ENCODE measurements at regions not wholly inside any gene's neighbourhood (a gene's known extent, or its start where the extent isn't known, plus 50 kb on each side); places are given as distances from the start of the nearest gene placed in this dataset.

DNA sequence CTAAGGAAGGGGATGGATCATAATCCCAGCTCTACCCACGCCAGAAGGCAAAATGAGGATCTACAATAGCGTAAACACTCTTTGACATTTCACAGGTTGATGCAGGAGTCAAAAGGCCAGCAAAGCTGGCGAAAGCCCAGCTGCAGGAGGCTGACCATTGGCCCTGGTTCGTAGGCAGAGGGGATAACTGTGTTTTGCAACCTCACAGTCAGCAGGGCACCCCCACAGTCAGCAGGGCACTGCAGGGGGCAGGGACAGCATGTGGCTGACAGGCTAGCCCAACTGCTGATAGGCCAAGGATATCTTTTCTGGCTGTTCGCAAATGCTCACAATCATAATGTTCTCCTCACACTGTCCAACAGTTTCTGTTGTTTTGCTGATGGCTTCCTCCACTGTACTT is 372.7 kb downstream of the BUD13 start:
- Histone ChIP-seq H3K27ac (ENCODE audit: low read depth, low read length) (no peak overlapping the region), H3K36me3 (ENCODE audit: control insufficient read depth in 3 of 3, insufficient read depth in 3 of 3, low read length in 3 of 3) (no peaks in the 10 kb centered on the region), H3K4me3 (ENCODE audit: low read length in 3 of 3) (no peak overlapping the region), H3K9ac (ENCODE audit: low read depth in 1 of 3, low read length in 3 of 3) (no peak overlapping the region), H3K9me3 (ENCODE audit: control insufficient read depth in 3 of 3, low read length in 3 of 3) (no peaks in the 10 kb centered on the region), H3K27me3 (ENCODE audit: control insufficient read depth in 3 of 3, insufficient read depth in 3 of 3, low read length in 3 of 3) (peaks cover 0 to 3% (median 0%) of the 10 kb centered on the region in 3 donors), H3K4me1 (ENCODE audit: control insufficient read depth in 3 of 3, insufficient read depth in 3 of 3, low read length in 3 of 3) (no peaks in the 10 kb centered on the region)

DNA sequence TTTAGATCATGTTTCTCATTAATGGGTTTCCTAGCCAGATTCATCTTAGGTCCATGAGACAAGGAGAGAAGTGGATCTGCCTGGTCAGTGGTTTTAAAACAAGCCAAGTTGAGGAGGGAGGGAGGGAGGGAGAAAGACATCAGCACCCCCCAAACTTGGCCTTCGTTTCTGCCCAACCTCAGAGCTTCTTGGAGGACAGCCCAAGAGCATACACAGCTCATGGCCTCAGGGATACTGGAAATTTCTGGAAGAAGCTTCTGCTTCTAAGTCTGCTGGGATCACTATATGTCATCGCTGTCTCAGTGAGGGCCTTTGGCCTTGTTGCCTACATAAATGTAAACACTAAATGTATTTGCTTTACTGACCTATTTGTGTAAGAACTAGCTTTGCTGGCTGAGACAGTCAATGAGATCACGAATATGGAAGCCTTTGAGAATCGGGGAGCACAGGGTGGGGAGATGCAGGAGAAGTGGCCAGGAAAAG is 375.1 kb downstream of the BUD13 start:
- Histone ChIP-seq H3K9ac (ENCODE audit: low read depth in 1 of 3, low read length in 3 of 3) (no peak overlapping the region), H3K9me3 (ENCODE audit: control insufficient read depth in 3 of 3, low read length in 3 of 3) (peaks cover 0 to 5% (median 4%) of the 10 kb centered on the region in 3 donors)

DNA sequence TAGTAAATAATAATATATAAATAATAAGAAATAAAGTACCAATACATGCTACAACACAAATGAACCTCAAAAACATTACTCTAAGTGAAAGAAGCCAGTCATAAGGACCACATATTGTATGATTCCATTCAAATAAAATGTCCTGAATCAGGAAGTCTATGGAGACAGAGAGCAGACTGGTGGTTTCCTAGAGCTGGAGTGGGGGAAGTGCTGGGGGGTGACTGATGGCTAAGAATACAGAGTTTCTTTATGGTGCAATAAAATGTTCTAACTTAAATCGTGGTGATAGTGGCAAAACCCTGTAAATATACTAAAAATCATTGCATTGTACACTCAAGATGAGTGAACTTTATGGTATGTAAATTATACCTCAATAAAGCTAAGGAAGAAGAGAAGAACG is 376.5 kb downstream of the BUD13 start:
- no peaks in the 10 kb centered on the region for H3K4me1 ChIP-seq (ENCODE audit: control insufficient read depth in 3 of 3, insufficient read depth in 3 of 3, low read length in 3 of 3)
- H3K4me3 ChIP-seq (ENCODE audit: low read length in 3 of 3): no peak overlapping the region
- H3K9me3 ChIP-seq (ENCODE audit: control insufficient read depth in 3 of 3, low read length in 3 of 3): peaks cover 0 to 5% (median 4%) of the 10 kb centered on the region in 3 donors
- H3K9ac ChIP-seq (ENCODE audit: low read depth in 1 of 3, low read length in 3 of 3): no peak overlapping the region
- no peaks in the 10 kb centered on the region for H3K36me3 ChIP-seq (ENCODE audit: control insufficient read depth in 3 of 3, insufficient read depth in 3 of 3, low read length in 3 of 3)
- peaks cover 0 to 7% (median 5%) of the 10 kb centered on the region in 3 donors for H3K27me3 ChIP-seq (ENCODE audit: control insufficient read depth in 3 of 3, insufficient read depth in 3 of 3, low read length in 3 of 3)
- H3K27ac ChIP-seq (ENCODE audit: low read depth, low read length): no peak overlapping the region

More for the DNA sequence above, 375.1 kb downstream of the BUD13 start:
- Histone ChIP-seq H3K27me3 (ENCODE audit: control insufficient read depth in 3 of 3, insufficient read depth in 3 of 3, low read length in 3 of 3) (peaks cover 0 to 7% (median 5%) of the 10 kb centered on the region in 3 donors), H3K4me3 (ENCODE audit: low read length in 3 of 3) (no peak overlapping the region), H3K4me1 (ENCODE audit: control insufficient read depth in 3 of 3, insufficient read depth in 3 of 3, low read length in 3 of 3) (no peaks in the 10 kb centered on the region), H3K36me3 (ENCODE audit: control insufficient read depth in 3 of 3, insufficient read depth in 3 of 3, low read length in 3 of 3) (no peaks in the 10 kb centered on the region), H3K27ac (ENCODE audit: low read depth, low read length) (no peak overlapping the region)

- Histone ChIP-seq H3K36me3 (ENCODE audit: control insufficient read depth in 3 of 3, insufficient read depth in 3 of 3, low read length in 3 of 3) (no peaks in the 10 kb centered on the region), H3K27ac (ENCODE audit: low read depth, low read length) (no peak overlapping the region), H3K9me3 (ENCODE audit: control insufficient read depth in 3 of 3, low read length in 3 of 3) (peaks cover 0 to 5% (median 4%) of the 10 kb centered on the region in 3 donors), H3K4me1 (ENCODE audit: control insufficient read depth in 3 of 3, insufficient read depth in 3 of 3, low read length in 3 of 3) (no peaks in the 10 kb centered on the region), H3K9ac (ENCODE audit: low read depth in 1 of 3, low read length in 3 of 3) (no peak overlapping the region), H3K4me3 (ENCODE audit: low read length in 3 of 3) (no peak overlapping the region), H3K27me3 (ENCODE audit: control insufficient read depth in 3 of 3, insufficient read depth in 3 of 3, low read length in 3 of 3) (peaks cover 0 to 10% (median 8%) of the 10 kb centered on the region in 3 donors)
Measured at GRCh38 chr11:116394022-116394421, 378.8 kb downstream of the BUD13 start.

DNA sequence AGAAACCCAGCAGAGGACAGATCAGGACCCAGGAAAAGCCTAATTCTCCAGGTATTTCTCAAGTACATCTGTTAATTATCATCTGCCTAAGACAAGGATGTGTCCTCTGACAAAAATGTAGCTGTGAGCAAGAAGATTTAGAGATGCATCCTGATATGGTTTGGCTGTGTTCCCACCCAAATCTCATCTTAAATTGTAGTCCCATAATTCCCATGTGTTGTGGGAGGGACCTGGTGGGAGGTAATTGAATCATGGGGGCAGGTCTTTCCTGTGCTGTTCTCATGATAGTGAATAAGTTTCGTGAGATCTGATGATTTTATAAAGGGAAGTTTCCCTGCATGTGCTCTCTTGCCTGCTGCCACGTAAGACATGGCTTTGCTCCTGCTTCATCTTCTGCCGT is 381.8 kb downstream of the BUD13 start:
- Histone ChIP-seq H3K27me3 (ENCODE audit: control insufficient read depth in 3 of 3, insufficient read depth in 3 of 3, low read length in 3 of 3) (peaks cover 0 to 10% (median 8%) of the 10 kb centered on the region in 3 donors), H3K9ac (ENCODE audit: low read depth in 1 of 3, low read length in 3 of 3) (no peak overlapping the region), H3K36me3 (ENCODE audit: control insufficient read depth in 3 of 3, insufficient read depth in 3 of 3, low read length in 3 of 3) (no peaks in the 10 kb centered on the region), H3K9me3 (ENCODE audit: control insufficient read depth in 3 of 3, low read length in 3 of 3) (peaks cover 0 to 5% (median 4%) of the 10 kb centered on the region in 3 donors), H3K4me3 (ENCODE audit: low read length in 3 of 3) (no peak overlapping the region), H3K4me1 (ENCODE audit: control insufficient read depth in 3 of 3, insufficient read depth in 3 of 3, low read length in 3 of 3) (no peaks in the 10 kb centered on the region), H3K27ac (ENCODE audit: low read depth, low read length) (no peak overlapping the region)

GRCh38 chr11:116388146-116388545 is 384.6 kb downstream of the BUD13 start:
- no peaks in the 10 kb centered on the region for H3K9me3 ChIP-seq (ENCODE audit: control insufficient read depth in 3 of 3, low read length in 3 of 3)
- H3K9ac ChIP-seq (ENCODE audit: low read depth in 1 of 3, low read length in 3 of 3): no peak overlapping the region
- no peak overlapping the region for H3K4me3 ChIP-seq (ENCODE audit: low read length in 3 of 3)

GRCh38 chr11:116387641-116388040 is 385.1 kb downstream of the BUD13 start:
- no peaks in the 10 kb centered on the region for H3K9me3 ChIP-seq (ENCODE audit: control insufficient read depth in 3 of 3, low read length in 3 of 3)
- H3K27me3 ChIP-seq (ENCODE audit: control insufficient read depth in 3 of 3, insufficient read depth in 3 of 3, low read length in 3 of 3): peaks cover 0 to 12% (median 4%) of the 10 kb centered on the region in 3 donors

More at GRCh38 chr11:116388146-116388545, 384.6 kb downstream of the BUD13 start:
- Histone ChIP-seq H3K36me3 (ENCODE audit: control insufficient read depth in 3 of 3, insufficient read depth in 3 of 3, low read length in 3 of 3) (no peaks in the 10 kb centered on the region), H3K27me3 (ENCODE audit: control insufficient read depth in 3 of 3, insufficient read depth in 3 of 3, low read length in 3 of 3) (peaks cover 0 to 12% (median 3%) of the 10 kb centered on the region in 3 donors), H3K4me1 (ENCODE audit: control insufficient read depth in 3 of 3, insufficient read depth in 3 of 3, low read length in 3 of 3) (no peaks in the 10 kb centered on the region), H3K27ac (ENCODE audit: low read depth, low read length) (no peak overlapping the region)

DNA sequence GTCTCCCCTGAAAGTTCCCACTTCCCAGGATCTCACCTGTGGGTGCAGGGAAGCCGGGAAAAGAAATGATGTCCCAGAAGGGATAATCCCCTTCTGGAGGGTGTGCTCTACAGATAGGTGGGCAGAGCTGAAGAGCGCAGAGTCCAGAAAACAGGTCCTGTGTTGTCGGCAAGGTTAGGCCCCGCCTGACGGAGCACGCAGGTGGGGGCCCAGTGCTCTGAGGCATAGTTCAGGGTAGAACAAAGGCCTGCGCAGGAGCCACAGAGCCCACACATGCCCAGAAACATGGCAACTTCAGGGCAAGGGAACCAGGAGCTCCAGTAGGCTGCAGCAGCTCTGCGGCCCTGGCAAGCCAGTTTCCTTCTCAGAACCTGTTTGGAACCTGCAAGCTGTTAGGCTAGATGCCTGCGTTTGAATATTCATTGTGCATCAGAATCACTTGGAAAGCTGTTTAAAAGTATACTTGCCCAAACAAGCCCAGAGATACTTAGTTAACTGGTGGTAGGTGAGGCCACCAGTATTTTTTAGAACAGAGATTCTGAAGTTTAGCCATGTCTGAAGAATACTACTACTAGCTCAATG is 386.6 kb downstream of the BUD13 start:
- Histone ChIP-seq H3K9me3 (ENCODE audit: control insufficient read depth in 3 of 3, low read length in 3 of 3) (no peaks in the 10 kb centered on the region), H3K27me3 (ENCODE audit: control insufficient read depth in 3 of 3, insufficient read depth in 3 of 3, low read length in 3 of 3) (peaks cover 3 to 12% (median 5%) of the 10 kb centered on the region in 3 donors), H3K4me1 (ENCODE audit: control insufficient read depth in 3 of 3, insufficient read depth in 3 of 3, low read length in 3 of 3) (no peaks in the 10 kb centered on the region), H3K9ac (ENCODE audit: low read depth in 1 of 3, low read length in 3 of 3) (no peak overlapping the region), H3K36me3 (ENCODE audit: control insufficient read depth in 3 of 3, insufficient read depth in 3 of 3, low read length in 3 of 3) (no peaks in the 10 kb centered on the region), H3K27ac (ENCODE audit: low read depth, low read length) (no peak overlapping the region), H3K4me3 (ENCODE audit: low read length in 3 of 3) (no peak overlapping the region)

More at GRCh38 chr11:116387641-116388040, 385.1 kb downstream of the BUD13 start:
- Histone ChIP-seq H3K36me3 (ENCODE audit: control insufficient read depth in 3 of 3, insufficient read depth in 3 of 3, low read length in 3 of 3) (no peaks in the 10 kb centered on the region), H3K4me1 (ENCODE audit: control insufficient read depth in 3 of 3, insufficient read depth in 3 of 3, low read length in 3 of 3) (no peaks in the 10 kb centered on the region), H3K4me3 (ENCODE audit: low read length in 3 of 3) (no peak overlapping the region), H3K27ac (ENCODE audit: low read depth, low read length) (no peak overlapping the region), H3K9ac (ENCODE audit: low read depth in 1 of 3, low read length in 3 of 3) (no peak overlapping the region)

DNA sequence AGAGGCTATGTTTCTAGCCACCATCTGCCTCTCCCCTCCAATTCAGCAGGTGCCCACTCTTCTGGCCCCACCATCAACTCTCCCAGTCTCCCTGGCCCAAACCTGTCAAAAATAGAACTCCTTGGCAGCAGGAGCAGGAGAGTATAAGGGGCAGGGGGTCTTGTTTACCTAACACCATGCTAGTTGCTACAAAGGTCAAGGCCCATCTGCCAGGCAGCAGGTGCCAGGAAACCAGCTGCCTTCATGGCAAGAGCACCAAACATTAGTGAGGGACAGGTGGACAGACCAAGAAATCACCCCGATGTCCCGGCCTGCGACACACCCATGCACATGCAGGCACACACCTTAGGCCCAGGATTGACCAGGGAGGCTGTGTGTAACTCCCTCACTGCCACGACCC is 387.9 kb downstream of the BUD13 start:
- H3K9ac ChIP-seq (ENCODE audit: low read depth in 1 of 3, low read length in 3 of 3): no peak overlapping the region
- no peak overlapping the region for H3K4me3 ChIP-seq (ENCODE audit: low read length in 3 of 3)
- no peaks in the 10 kb centered on the region for H3K4me1 ChIP-seq (ENCODE audit: control insufficient read depth in 3 of 3, insufficient read depth in 3 of 3, low read length in 3 of 3)
- no peaks in the 10 kb centered on the region for H3K9me3 ChIP-seq (ENCODE audit: control insufficient read depth in 3 of 3, low read length in 3 of 3)
- H3K27me3 ChIP-seq (ENCODE audit: control insufficient read depth in 3 of 3, insufficient read depth in 3 of 3, low read length in 3 of 3): peaks cover 3 to 6% (median 4%) of the 10 kb centered on the region in 3 donors
- no peak overlapping the region for H3K27ac ChIP-seq (ENCODE audit: low read depth, low read length)
- no peaks in the 10 kb centered on the region for H3K36me3 ChIP-seq (ENCODE audit: control insufficient read depth in 3 of 3, insufficient read depth in 3 of 3, low read length in 3 of 3)

- Histone ChIP-seq H3K27me3 (ENCODE audit: control insufficient read depth in 3 of 3, insufficient read depth in 3 of 3, low read length in 3 of 3) (peaks cover 2 to 6% (median 3%) of the 10 kb centered on the region in 3 donors), H3K36me3 (ENCODE audit: control insufficient read depth in 3 of 3, insufficient read depth in 3 of 3, low read length in 3 of 3) (no peaks in the 10 kb centered on the region), H3K9me3 (ENCODE audit: control insufficient read depth in 3 of 3, low read length in 3 of 3) (no peaks in the 10 kb centered on the region), H3K4me3 (ENCODE audit: low read length in 3 of 3) (no peak overlapping the region), H3K9ac (ENCODE audit: low read depth in 1 of 3, low read length in 3 of 3) (no peak overlapping the region), H3K27ac (ENCODE audit: low read depth, low read length) (no peak overlapping the region), H3K4me1 (ENCODE audit: control insufficient read depth in 3 of 3, insufficient read depth in 3 of 3, low read length in 3 of 3) (no peaks in the 10 kb centered on the region)
Measured at GRCh38 chr11:116384407-116384806, 388.4 kb downstream of the BUD13 start.

All from skeletal muscle tissue (tissue), 3 donors.